RCC 7860 (cell line): ENCODE measurements at regions not wholly inside any gene's neighbourhood (a gene's known extent, or its start where the extent isn't known, plus 50 kb on each side); places are given as distances from the start of the nearest gene placed in this dataset.
"Not testable (repeated sequence)": the region's sequence is repeated elsewhere in the genome, so short reads cannot be mapped to it uniquely, and the experiment has no call there.

Experiments
- DNase-seq: peaks from one replicate; pipeline ENCODE4 v3.0.0-alpha.2; 2015; ENCODE audit warnings: low spot score
- FAIRE-seq: peaks from 2 replicates; lab custom pipeline; 2012; peaks lifted over from hg19 to GRCh38; lab: Jason Lieb, UNC

DNA sequence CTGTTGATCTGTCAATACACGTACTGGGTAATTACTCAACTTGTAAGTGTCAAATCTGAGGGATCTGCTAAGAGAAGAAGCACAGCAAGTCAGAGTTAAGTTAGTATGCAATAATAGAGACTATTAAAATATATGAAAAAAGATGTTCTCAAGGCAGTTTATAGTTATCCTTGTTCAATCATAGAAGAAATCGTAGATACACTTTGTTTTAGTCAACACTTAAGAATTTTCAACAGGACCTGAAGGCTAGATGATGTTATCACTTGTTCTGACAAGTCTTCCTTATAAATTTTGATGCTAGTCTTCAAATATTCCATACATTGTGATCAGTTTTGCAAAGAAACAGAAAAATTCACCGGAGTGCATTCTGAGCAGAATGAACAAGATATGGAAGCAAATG, 91.1 kb upstream of the KCNQ5 start:
- FAIRE-seq (no peak), DNase-seq (no peak)

DNA sequence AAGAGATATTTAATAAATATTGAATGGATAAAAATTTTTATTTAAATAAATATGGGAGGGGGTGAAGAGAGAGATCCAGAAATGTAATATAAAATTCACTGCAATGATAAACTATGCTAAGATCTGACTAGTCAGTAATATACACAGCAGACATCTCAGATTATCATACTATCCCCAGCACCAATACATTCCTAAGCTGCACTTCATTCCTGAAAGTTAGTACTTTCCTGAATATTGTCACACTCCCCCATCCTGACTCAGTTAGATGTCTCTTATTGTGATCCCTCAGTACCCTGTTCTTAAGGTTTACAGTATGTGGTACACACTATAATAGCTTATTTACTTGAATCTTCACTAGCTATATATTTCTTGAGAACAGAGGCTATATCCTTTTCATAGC, 88.3 kb upstream of the KCNQ5 start:
- DNase-seq (no peak), FAIRE-seq (no peak)

GRCh38 chr6:72534236-72534635, 87.6 kb upstream of the KCNQ5 start:
- FAIRE-seq, result no peak

DNA sequence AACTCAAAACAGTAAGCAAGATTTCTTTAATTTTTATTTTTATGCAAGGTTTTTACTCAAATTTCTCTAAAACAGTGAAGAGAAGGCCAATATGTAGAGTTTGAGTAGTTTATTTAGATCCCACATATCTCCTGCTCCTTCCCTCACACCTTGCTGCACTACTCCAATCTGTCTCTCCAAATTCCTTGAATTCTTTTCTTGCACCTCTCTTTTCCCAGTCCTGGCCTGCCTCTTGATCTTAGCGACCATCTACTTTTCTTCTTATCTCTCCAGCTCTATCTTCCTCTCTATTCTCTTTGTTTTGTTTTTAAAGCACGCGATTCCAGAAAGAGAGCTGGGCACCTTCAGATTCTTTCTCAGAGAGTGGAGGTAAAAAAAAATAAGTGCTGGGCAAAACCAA, 86.7 kb upstream of the KCNQ5 start:
- DNase-seq, result no peak
- no peak for FAIRE-seq

More at GRCh38 chr6:72534236-72534635, 87.6 kb upstream of the KCNQ5 start:
- DNase-seq, result no peak

DNA sequence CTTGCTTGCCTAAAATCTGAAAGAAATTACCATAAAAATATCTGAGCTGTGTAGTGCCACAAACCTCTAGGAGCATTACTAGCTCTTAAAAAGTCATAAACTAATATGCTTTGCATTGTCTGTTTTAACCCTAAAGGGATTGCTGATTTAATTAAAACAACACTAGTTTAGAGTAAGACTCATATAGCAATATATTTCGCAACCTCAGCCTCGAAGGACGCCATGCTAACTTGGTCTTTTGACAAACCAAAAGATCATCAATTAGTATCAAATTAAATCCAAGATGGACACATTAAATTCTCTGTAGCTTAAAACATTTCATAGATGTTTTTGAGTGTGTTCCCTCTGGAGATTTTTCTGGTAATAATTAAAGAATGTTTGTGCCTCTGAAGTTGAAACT, 74.8 kb upstream of the KCNQ5 start:
- DNase-seq, result no peak
- FAIRE-seq, result no peak

- DNase-seq (no peak), FAIRE-seq (no peak)
Observed at GRCh38 chr6:72551470-72551869, 70.4 kb upstream of the KCNQ5 start.

DNA sequence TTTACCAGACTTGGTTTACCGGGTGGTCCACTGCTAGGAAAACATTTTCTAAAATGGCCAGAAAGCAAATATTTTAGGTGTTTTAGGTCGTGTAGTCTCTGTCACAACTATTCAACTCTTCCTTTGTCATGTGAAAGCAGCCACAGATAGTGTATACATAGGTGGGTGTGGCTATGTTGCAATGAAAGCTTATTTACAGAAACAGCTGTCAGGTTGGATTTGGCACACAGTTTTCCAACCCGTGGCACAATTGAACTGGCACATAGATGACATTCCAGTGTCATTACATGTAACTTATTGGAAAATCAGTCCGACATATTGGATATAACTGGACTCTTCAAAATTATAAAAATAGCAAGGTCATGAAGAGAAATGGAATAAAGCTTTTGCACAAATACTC, 68.9 kb upstream of the KCNQ5 start:
- no peak for FAIRE-seq
- DNase-seq, result no peak

DNA sequence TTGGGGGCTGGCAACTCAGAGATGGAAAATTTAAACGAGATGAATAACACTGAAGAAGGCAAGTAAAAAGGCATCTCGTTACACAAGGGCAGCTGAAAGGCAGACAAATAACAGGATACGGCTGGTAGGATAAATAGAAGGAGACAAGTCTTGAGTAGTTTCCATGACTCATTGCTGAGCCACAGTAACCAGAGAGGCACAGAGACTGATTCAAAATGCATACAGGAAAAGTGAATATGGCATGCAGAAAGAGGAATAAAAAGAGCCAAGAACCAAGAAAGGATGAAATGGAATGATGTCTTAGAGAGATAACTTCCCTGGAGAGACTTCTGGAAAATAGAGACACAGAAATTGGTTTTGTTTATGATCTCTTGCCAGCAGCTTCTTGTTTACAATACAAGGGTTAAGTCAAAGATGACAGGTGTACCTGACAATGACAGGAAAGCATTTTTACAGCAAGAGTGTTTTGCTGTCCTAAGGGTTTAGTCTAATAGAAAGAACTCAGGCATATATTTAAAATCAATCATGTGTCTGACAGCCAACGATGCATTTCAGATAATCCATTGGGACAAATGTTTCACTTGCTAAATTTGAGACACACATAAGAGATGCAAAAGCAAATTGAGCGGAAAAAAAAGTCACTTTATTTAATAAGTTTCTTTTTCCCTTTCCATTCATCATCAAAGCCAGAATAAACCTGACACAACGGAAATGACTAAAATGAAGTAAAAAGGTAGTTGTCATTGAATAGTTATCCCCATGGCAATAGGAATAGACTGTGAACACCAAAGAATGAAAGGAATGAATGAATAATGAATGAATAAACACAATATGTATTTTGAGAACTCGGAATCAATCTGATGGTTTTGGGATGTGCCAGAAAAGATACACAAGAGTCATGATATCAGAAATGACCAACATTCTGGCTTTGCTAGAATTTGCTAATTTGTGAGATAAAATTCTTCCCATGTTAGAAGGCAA, 68.0 kb upstream of the KCNQ5 start:
- DNase-seq (peak; percentile 77), FAIRE-seq (peak; percentile 72)

- no peak for DNase-seq
- no peak for FAIRE-seq
Observed at GRCh38 chr6:72554761-72555221, 67.1 kb upstream of the KCNQ5 start.

- DNase-seq (no peak), FAIRE-seq (no peak)
Observed at GRCh38 chr6:72559067-72559466, 62.8 kb upstream of the KCNQ5 start.

DNA sequence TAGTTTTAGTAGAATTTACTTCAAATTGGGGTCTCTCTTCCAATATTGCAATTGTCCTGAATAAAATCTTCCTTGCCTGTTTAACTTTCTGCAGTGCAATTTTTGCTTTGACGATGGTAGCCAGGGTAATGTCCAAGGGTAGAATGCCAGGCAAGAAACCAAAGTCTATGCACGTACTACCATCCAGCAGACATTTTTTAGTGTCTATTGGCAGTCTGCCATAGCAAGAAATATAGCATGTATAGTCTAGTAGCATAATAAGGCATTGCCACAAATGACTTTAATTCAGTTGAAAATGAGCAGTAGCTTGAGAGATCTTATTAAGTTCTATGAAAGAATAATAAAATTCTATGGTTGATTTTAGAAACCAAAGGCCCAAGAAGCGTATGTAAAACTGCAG, 62.3 kb upstream of the KCNQ5 start:
- FAIRE-seq, result no peak
- DNase-seq, result no peak

DNA sequence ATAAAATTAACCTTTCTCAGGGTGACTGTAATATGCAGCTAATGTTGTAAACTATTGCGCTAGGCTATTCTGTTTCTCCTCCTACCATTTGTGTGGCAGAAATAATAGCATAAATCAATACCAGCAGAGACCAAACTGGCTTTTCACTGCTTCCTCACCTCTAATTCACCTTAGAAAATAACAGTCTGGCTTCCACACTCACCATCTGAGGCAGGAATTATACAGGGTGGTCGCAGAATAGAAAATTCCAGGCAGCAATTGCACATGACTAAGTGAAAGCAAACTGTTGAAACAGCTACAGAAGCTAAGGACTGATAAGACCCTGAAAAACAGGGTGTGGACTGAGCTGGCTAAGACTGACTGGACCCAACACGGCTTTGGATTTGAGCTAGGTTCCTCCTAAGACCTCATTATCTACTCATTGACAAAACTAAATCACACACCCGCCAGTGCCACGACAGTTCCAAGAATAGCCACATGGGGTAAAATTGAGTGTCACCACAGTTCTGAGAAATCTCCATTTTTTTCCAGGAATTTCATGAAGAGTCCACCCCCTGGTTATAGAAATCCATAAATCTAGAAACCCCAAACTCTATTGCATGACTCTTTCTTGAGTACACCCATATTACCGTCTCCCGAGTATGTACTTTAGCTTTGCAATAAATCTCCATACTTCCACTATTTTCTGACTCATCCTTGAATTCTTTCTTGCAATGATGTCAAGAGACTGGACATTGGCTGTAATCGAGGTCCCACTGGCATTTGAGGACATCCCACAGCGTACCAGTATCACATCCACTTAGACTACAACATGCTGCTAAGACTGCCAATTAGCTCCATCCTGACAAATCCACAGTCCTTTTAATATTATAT, 60.9 kb upstream of the KCNQ5 start:
- DNase-seq, result no peak
- FAIRE-seq, result no peak

- no peak for FAIRE-seq
- DNase-seq, result no peak
Observed at GRCh38 chr6:72561629-72562028, 60.2 kb upstream of the KCNQ5 start.

- DNase-seq, result no peak
- FAIRE-seq, result no peak
Observed at GRCh38 chr6:72564231-72564630, 57.6 kb upstream of the KCNQ5 start.

DNA sequence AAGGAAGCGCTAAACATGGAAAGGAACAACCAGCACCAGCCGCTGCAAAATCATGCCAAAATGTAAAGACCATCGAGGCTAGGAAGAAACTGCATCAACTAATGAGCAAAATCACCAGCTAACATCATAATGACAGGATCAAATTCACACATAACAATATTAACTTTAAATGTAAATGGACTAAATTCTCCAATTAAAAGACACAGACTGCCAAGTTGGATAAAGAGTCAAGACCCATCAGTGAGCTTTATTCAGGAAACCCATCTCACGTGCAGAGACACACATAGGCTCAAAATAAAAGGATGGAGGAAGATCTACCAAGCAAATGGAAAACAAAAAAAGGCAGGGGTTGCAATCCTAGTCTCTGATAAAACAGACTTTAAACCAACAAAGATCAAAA, 49.9 kb upstream of the KCNQ5 start:
- DNase-seq, FAIRE-seq: not testable (repeated sequence)
